Caco-2 (cell line): ENCODE measurements at regions not wholly inside any gene's neighbourhood (a gene's known extent, or its start where the extent isn't known, plus 50 kb on each side); places are given as distances from the start of the nearest gene placed in this dataset.

Experiments
- BruUV-seq: library from RNA; stranded (reverse); fragments of 400-500 nt; replicated peaks from 2 replicates; lab custom pipeline; 2021; lab: Mats Ljungman, UMichigan
- CTCF ChIA-PET: fragments of 300-600 bp; sonication (Branson Sonifier 250); formaldehyde crosslinking; loops from one replicate; lab custom pipeline; 2022; ENCODE audit warnings: antibody characterized with exemption; lab: Charles Lee
- POLR2A ChIA-PET: fragments of 300-600 bp; sonication (Branson Sonifier 250); formaldehyde crosslinking; loops from one replicate; lab custom pipeline; 2022; ENCODE audit warnings: antibody characterized with exemption; lab: Charles Lee
- DNase-seq, 2 experiments: peaks; one replicate each; pipeline versions ENCODE4 v3.0.0 to v3.0.0-alpha.2; 2020 to 2022
- H3K27me3 ChIP-seq: replicated peaks from 2 replicates; pipeline ENCODE4 v1.6.0; 2011; ENCODE audit warnings: low read length; ENCODE audit not compliant: control insufficient read depth, insufficient read depth
- H3K36me3 ChIP-seq: 2 replicates; pipeline ENCODE4 v1.5.1; 2011; ENCODE audit warnings: low read length; ENCODE audit not compliant: control insufficient read depth, insufficient read depth
- H3K4me1 ChIP-seq: fragments of 250-450 bp; sonication (Bioruptor Pico); 2 replicates; pipeline ENCODE4 v1.5.1; 2020; ENCODE audit warnings: mild to moderate bottlenecking
- H3K4me3 ChIP-seq: 2 replicates; pipeline ENCODE4 v1.5.1; 2011; ENCODE audit warnings: low read depth, mild to moderate bottlenecking, control low read depth, low read length
- H3K9me3 ChIP-seq: fragments of 250-450 bp; sonication (Bioruptor Pico); 2 replicates; pipeline ENCODE4 v1.5.1; 2020; ENCODE audit warnings: mild to moderate bottlenecking, moderate library complexity
- H3K27ac Mint-ChIP-seq: one replicate; pipeline ENCODE4 v1.8.0; 2022; ENCODE audit warnings: mixed read lengths; ENCODE audit not compliant: unreplicated experiment
- H3K27me3 Mint-ChIP-seq: one replicate; pipeline ENCODE4 v1.8.0; 2022; ENCODE audit warnings: mixed read lengths; ENCODE audit not compliant: insufficient read depth, unreplicated experiment
- H3K36me3 Mint-ChIP-seq: one replicate; pipeline ENCODE4 v1.8.0; 2022; ENCODE audit warnings: mild to moderate bottlenecking, mixed read lengths; ENCODE audit not compliant: insufficient read depth, unreplicated experiment
- H3K4me1 Mint-ChIP-seq: one replicate; pipeline ENCODE4 v1.8.0; 2022; ENCODE audit warnings: low read depth, mixed read lengths; ENCODE audit not compliant: unreplicated experiment
- H3K4me3 Mint-ChIP-seq: one replicate; pipeline ENCODE4 v1.8.0; 2022; ENCODE audit warnings: mild to moderate bottlenecking, moderate library complexity, mixed read lengths; ENCODE audit not compliant: unreplicated experiment
- H3K9me3 Mint-ChIP-seq: one replicate; pipeline ENCODE4 v1.8.0; 2022; ENCODE audit warnings: mixed read lengths; ENCODE audit not compliant: unreplicated experiment
- intact Hi-C: fragments of 100-400 bp; cut with micrococcal nuclease; formaldehyde crosslinking; loops from one replicate; pipeline ENCODE4 v1.10.0; 2022; ENCODE audit not compliant: unreplicated experiment
- TF ChIP-seq, protein P1 (sequence below), 2 experiments: fragments of 200-600 bp in 1 of 2; IDR thresholded peaks; 1 replicate in 1 of 2; 2 replicates in 1 of 2; pipeline versions ENCODE4 v1.5.1 to v1.8.0; 2011 to 2022; ENCODE audit warnings: antibody characterized with exemption in 1 of 2, control low read depth in 1 of 2, inconsistent platforms in 1 of 2, low read depth in 1 of 2, low read length in 1 of 2, mild to moderate bottlenecking in 1 of 2, moderate library complexity in 1 of 2; ENCODE audit not compliant: insufficient read depth in 1 of 2, severe bottlenecking in 1 of 2, unreplicated experiment in 1 of 2

DNA sequence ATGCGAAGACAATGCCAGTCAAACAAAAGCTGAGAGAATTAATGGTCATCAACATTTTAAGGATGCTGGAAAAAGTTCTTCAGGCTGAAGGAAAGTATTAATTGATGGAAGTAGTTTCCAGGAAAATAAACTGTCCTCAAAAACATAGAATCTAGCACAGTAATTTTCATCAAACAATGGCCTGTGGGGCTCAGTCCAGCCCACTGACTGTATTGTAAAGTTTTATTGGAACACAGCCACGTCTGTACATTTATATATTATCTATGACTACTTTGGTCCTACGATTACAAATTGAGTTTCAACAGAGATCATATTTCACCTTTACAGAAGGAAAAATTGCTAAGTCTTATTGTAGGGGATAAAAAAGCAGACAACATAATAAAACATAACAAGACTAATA is 484.5 kb downstream of the KCNJ2 start:
- Histone ChIP-seq H3K4me3 (no peak overlapping the region), H3K9me3 (no peaks in the 10 kb centered on the region), H3K27me3 (no peaks in the 10 kb centered on the region), H3K4me1 (no peaks in the 10 kb centered on the region; the same call in 1 of the 2 replicates), H3K36me3 (no peaks in the 10 kb centered on the region)
- Mint-ChIP-seq H3K4me1 (no peaks in the 10 kb centered on the region), H3K36me3 (no peaks in the 10 kb centered on the region), H3K9me3 (no peaks in the 10 kb centered on the region), H3K4me3 (no peak overlapping the region), H3K27ac (no peak overlapping the region), H3K27me3 (peaks cover 7% of the 10 kb centered on the region)
- TF ChIP-seq, protein P1, sequence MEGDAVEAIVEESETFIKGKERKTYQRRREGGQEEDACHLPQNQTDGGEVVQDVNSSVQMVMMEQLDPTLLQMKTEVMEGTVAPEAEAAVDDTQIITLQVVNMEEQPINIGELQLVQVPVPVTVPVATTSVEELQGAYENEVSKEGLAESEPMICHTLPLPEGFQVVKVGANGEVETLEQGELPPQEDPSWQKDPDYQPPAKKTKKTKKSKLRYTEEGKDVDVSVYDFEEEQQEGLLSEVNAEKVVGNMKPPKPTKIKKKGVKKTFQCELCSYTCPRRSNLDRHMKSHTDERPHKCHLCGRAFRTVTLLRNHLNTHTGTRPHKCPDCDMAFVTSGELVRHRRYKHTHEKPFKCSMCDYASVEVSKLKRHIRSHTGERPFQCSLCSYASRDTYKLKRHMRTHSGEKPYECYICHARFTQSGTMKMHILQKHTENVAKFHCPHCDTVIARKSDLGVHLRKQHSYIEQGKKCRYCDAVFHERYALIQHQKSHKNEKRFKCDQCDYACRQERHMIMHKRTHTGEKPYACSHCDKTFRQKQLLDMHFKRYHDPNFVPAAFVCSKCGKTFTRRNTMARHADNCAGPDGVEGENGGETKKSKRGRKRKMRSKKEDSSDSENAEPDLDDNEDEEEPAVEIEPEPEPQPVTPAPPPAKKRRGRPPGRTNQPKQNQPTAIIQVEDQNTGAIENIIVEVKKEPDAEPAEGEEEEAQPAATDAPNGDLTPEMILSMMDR (IDR thresholded peaks at IDR 0.05; ENCODE audit: insufficient read depth in 1 of 2, low read depth in 1 of 2, low read length in 1 of 2, severe bottlenecking in 1 of 2, unreplicated experiment in 1 of 2): no peak
- DNase-seq: no peak
- intact Hi-C loops: no loop called here
- BruUV-seq: no TSS peak
- CTCF ChIA-PET: no interaction called here
- POLR2A ChIA-PET: no interaction called here

DNA sequence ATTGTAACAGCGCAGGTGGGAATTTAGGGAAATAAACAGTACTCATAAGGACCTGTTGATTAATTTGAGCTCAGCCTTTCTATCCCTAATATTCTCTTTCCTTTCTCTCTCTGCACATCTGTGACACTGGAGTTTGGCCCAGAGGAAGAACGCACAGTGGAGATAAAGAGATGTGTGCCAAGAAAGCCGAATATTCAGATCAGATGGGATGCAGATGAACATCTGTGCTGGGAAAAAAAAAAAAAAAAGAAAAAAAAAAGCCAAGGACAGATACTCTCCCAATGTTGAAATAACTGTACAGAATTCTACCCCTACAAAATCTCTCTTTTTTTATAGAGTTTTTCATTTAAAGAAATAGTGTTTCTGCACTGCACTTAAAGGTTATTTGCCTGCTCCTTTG is 485.4 kb downstream of the KCNJ2 start:
- no peak overlapping the region for H3K4me3 Mint-ChIP-seq
- H3K27ac Mint-ChIP-seq: no peak overlapping the region
- H3K9me3 Mint-ChIP-seq: no peaks in the 10 kb centered on the region
- intact Hi-C loops: no loop called here
- H3K36me3 ChIP-seq: no peaks in the 10 kb centered on the region
- CTCF ChIA-PET: interaction anchor here (0.7 kb wide), 1 partner anchor 19 kb away, joined by 7 read pairs; no protein-coding TSS in a partner anchor
- no peaks in the 10 kb centered on the region for H3K4me1 Mint-ChIP-seq
- no peaks in the 10 kb centered on the region for H3K36me3 Mint-ChIP-seq
- H3K9me3 ChIP-seq: no peaks in the 10 kb centered on the region
- POLR2A ChIA-PET: no interaction called here
- peaks cover 7% of the 10 kb centered on the region for H3K27me3 Mint-ChIP-seq
- no TSS peak for BruUV-seq
- H3K4me3 ChIP-seq: no peak overlapping the region
- DNase-seq: no peak
- TF ChIP-seq, protein P1 (IDR thresholded peaks at IDR 0.05; ENCODE audit: insufficient read depth in 1 of 2, low read depth in 1 of 2, low read length in 1 of 2, severe bottlenecking in 1 of 2, unreplicated experiment in 1 of 2): no peak
- no peaks in the 10 kb centered on the region for H3K27me3 ChIP-seq
- no peaks in the 10 kb centered on the region; the same call in 1 of the 2 replicates for H3K4me1 ChIP-seq

DNA sequence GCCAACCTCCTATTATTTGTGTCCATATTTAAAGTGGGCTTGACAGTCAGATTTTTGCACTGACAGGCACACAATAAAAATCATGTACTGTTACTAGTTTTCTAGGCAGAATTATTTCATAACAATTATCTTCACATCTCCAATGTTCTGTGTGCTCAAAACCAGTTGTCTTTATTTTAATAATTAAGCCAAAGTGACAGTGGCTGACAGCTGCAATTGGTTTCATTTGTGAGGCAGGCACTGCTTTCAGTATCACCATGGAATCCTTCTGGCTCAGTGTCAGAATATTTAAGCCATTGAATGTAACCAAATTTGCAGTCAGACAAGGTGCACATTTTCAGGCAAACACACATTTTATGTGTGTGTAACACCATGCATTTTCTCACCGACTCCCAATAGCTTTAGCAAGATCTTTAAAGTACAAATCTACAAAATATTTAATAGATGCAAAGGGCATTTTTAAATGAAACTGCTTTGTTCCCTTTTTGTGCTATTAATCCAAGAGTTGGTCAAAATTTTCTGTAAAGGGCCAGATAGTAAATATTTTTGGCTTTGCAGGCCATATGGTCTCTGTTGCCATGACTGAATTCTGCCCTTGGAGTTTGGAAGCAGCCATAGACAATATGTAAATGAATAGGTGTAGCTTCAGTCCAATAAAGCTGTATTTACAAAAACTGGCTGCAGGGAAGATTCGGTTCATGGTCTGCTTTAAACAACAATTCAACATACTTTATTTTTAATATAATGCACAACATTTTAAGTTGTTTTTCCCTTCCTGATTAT is 486.0 kb downstream of the KCNJ2 start:
- intact Hi-C loops: no loop called here
- ChIA-PET CTCF (no interaction called here), POLR2A (no interaction called here)
- Mint-ChIP-seq H3K36me3 (no peaks in the 10 kb centered on the region), H3K9me3 (no peaks in the 10 kb centered on the region), H3K4me3 (no peak overlapping the region), H3K27me3 (peaks cover 7% of the 10 kb centered on the region), H3K4me1 (no peaks in the 10 kb centered on the region), H3K27ac (no peak overlapping the region)
- Histone ChIP-seq H3K27me3 (no peaks in the 10 kb centered on the region), H3K4me1 (no peaks in the 10 kb centered on the region; the same call in 1 of the 2 replicates), H3K9me3 (no peaks in the 10 kb centered on the region), H3K4me3 (no peak overlapping the region), H3K36me3 (no peaks in the 10 kb centered on the region)
- no peak for DNase-seq
- BruUV-seq: no TSS peak
- TF ChIP-seq, protein P1 (IDR thresholded peaks at IDR 0.05; ENCODE audit: insufficient read depth in 1 of 2, low read depth in 1 of 2, low read length in 1 of 2, severe bottlenecking in 1 of 2, unreplicated experiment in 1 of 2): no peak
